Endothelial cell of hepatic sinusoid (primary cell): ENCODE measurements at regions not wholly inside any gene's neighbourhood (a gene's known extent, or its start where the extent isn't known, plus 50 kb on each side); places are given as distances from the start of the nearest gene placed in this dataset.

Source experiments
- in situ Hi-C: cut with HindIII; loops from 2 replicates; pipeline ENCODE4 v1.10.0; 2017; ENCODE audit warnings: low sequenced_read_pairs

GRCh38 chr6:78577585-78577984, 289.8 kb upstream of the IRAK1BP1 start:
- in situ Hi-C loops: no loop called here

GRCh38 chr6:78578430-78578829, 288.9 kb upstream of the IRAK1BP1 start:
- in situ Hi-C loops: no loop called here

GRCh38 chr6:78580923-78581322, 286.4 kb upstream of the IRAK1BP1 start:
- in situ Hi-C loops: no loop called here

- in situ Hi-C loops: no loop called here
Measured at GRCh38 chr6:78583079-78583478, 284.3 kb upstream of the IRAK1BP1 start.

GRCh38 chr6:78589436-78589835, 277.9 kb upstream of the IRAK1BP1 start:
- in situ Hi-C loops: no loop called here

- in situ Hi-C loops: no loop called here
Measured at GRCh38 chr6:78593898-78594667, 273.3 kb upstream of the IRAK1BP1 start.

GRCh38 chr6:78594668-78595066, 272.7 kb upstream of the IRAK1BP1 start:
- in situ Hi-C loops: no loop called here

- in situ Hi-C loops: no loop called here
Measured at GRCh38 chr6:78597966-78598365, 269.4 kb upstream of the IRAK1BP1 start.

- in situ Hi-C loops: no loop called here
Measured at GRCh38 chr6:78598966-78599365, 268.4 kb upstream of the IRAK1BP1 start.

GRCh38 chr6:78599526-78599925, 267.8 kb upstream of the IRAK1BP1 start:
- in situ Hi-C loops: no loop called here

GRCh38 chr6:78605909-78606446, 261.4 kb upstream of the IRAK1BP1 start:
- in situ Hi-C loops: no loop called here

- in situ Hi-C loops: no loop called here
Measured at GRCh38 chr6:78607189-78607588, 260.2 kb upstream of the IRAK1BP1 start.

- in situ Hi-C loops: no loop called here
Measured at GRCh38 chr6:78611102-78611620, 256.2 kb upstream of the IRAK1BP1 start.

- in situ Hi-C loops: no loop called here
Measured at GRCh38 chr6:78611886-78612480, 255.4 kb upstream of the IRAK1BP1 start.

GRCh38 chr6:78614961-78615360, 252.4 kb upstream of the IRAK1BP1 start:
- in situ Hi-C loops: no loop called here

- in situ Hi-C loops: no loop called here
Measured at GRCh38 chr6:78615430-78615904, 251.9 kb upstream of the IRAK1BP1 start.

- in situ Hi-C loops: no loop called here
Measured at GRCh38 chr6:78618970-78619369, 248.4 kb upstream of the IRAK1BP1 start.

- in situ Hi-C loops: no loop called here
Measured at GRCh38 chr6:78623554-78623953, 243.8 kb upstream of the IRAK1BP1 start.

- in situ Hi-C loops: no loop called here
Measured at GRCh38 chr6:78629154-78629721, 238.1 kb upstream of the IRAK1BP1 start.

GRCh38 chr6:78629836-78630235, 237.5 kb upstream of the IRAK1BP1 start:
- in situ Hi-C loops: no loop called here

GRCh38 chr6:78631976-78632375, 235.4 kb upstream of the IRAK1BP1 start:
- in situ Hi-C loops: no loop called here
